ENCODE measurements at regions not wholly inside any gene's neighbourhood (a gene's known extent, or its start where the extent isn't known, plus 50 kb on each side); places are given as distances from the start of the nearest gene placed in this dataset.

GRCh38 chr2:138182250-138182936, 218.1 kb downstream of the HNMT start:
- Histone ChIP-seq H3K27me3 (no peaks in the 10 kb centered on the region), H3K9me3 (no peaks in the 10 kb centered on the region), H3K4me3 (no peak overlapping the region), H3K27ac (no peak overlapping the region), H3K4me1 (no peaks in the 10 kb centered on the region), H3K36me3 (no peaks in the 10 kb centered on the region)
- DNase-seq (no peak), ATAC-seq (no peak)
- TF ChIP-seq CTCF (IDR thresholded peaks at IDR 0.05): no peak
- intact Hi-C loops (cut with DNase I): no loop called here

GRCh38 chr2:138182937-138183312, 218.7 kb downstream of the HNMT start:
- H3K9me3 ChIP-seq: no peaks in the 10 kb centered on the region
- H3K4me3 ChIP-seq: no peak overlapping the region
- H3K27me3 ChIP-seq: no peaks in the 10 kb centered on the region
- intact Hi-C loops (cut with DNase I): no loop called here
- H3K4me1 ChIP-seq: no peaks in the 10 kb centered on the region
- no peaks in the 10 kb centered on the region for H3K36me3 ChIP-seq
- H3K27ac ChIP-seq: no peak overlapping the region
- no peak for ATAC-seq
- no peak for DNase-seq
- TF ChIP-seq CTCF (IDR thresholded peaks at IDR 0.05): no peak

DNA sequence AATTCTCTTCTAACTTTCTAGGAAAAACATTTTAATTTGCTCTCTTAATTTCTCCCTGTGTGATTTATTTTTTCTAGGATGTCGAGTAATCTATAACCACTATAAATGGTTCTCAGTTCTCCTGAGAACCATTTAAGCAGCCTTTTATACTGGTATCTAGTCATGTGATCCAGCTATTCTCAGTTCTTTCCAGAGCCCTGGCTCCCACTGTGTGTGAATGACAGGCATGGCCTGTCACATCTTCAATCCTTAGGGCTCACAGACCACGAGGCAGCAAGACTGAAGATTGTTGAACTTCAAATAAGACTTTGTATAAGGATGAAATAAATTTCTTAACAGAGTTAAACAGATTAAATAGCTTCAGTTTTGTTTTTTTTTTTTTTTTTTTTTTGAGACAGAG, 219.4 kb downstream of the HNMT start:
- DNase-seq (no peak), ATAC-seq (no peak)
- intact Hi-C loops (cut with DNase I): no loop called here
- no peak for TF ChIP-seq CTCF (IDR thresholded peaks at IDR 0.05)
- no peak overlapping the region for H3K4me3 ChIP-seq
- no peaks in the 10 kb centered on the region for H3K9me3 ChIP-seq
- no peak overlapping the region for H3K27ac ChIP-seq
- H3K27me3 ChIP-seq: no peaks in the 10 kb centered on the region
- no peaks in the 10 kb centered on the region for H3K4me1 ChIP-seq
- no peaks in the 10 kb centered on the region for H3K36me3 ChIP-seq

DNA sequence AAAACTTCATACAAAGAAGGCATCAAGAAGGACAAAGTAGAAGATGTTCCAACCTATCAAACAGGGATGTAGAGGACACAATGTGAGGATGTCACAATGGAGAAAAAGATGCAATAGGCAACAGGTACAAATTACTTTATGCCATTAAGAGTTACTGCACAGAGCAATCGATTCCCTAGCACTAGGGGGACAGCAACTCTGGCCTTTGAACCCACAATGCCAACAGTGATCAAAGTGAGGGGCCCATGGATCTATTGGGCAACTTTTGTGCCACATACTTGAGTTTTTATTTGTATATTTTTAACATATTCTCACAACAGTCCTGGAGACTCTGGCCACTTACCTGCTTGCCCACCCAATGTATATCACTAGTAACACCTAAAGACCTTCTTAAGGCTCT, 220.2 kb downstream of the HNMT start:
- H3K27me3 ChIP-seq: no peaks in the 10 kb centered on the region
- no peak for TF ChIP-seq CTCF (IDR thresholded peaks at IDR 0.05)
- ATAC-seq: no peak

GRCh38 chr2:138185827-138186226, 221.6 kb downstream of the HNMT start:
- intact Hi-C loops (cut with DNase I): no loop called here
- H3K9me3 ChIP-seq: no peaks in the 10 kb centered on the region

More for the DNA sequence above, 220.2 kb downstream of the HNMT start:
- Histone ChIP-seq H3K4me1 (no peaks in the 10 kb centered on the region), H3K27ac (no peak overlapping the region), H3K4me3 (no peak overlapping the region), H3K36me3 (no peaks in the 10 kb centered on the region), H3K9me3 (no peaks in the 10 kb centered on the region)
- DNase-seq: no peak
- intact Hi-C loops (cut with DNase I): no loop called here

More at GRCh38 chr2:138185827-138186226, 221.6 kb downstream of the HNMT start:
- no peak for ATAC-seq
- Histone ChIP-seq H3K4me3 (no peak overlapping the region), H3K27ac (no peak overlapping the region), H3K27me3 (no peaks in the 10 kb centered on the region), H3K4me1 (no peaks in the 10 kb centered on the region), H3K36me3 (no peaks in the 10 kb centered on the region)
- no peak for DNase-seq
- no peak for TF ChIP-seq CTCF (IDR thresholded peaks at IDR 0.05)
